ENCODE measurements at regions not wholly inside any gene's neighbourhood (a gene's known extent, or its start where the extent isn't known, plus 50 kb on each side); places are given as distances from the start of the nearest gene placed in this dataset.

GRCh38 chr18:71707985-71708500, 836.1 kb downstream of the CBLN2 start:
- TF ChIP-seq CTCF (IDR thresholded peaks at IDR 0.05): no peak
- no peak for TF ChIP-seq EZH2 (IDR thresholded peaks at IDR 0.05)
